A673 (cell line): ENCODE measurements at regions not wholly inside any gene's neighbourhood (a gene's known extent, or its start where the extent isn't known, plus 50 kb on each side); places are given as distances from the start of the nearest gene placed in this dataset.

Experiments
- CTCF ChIP-seq: fragments of 300-800, 200-600 bp; sonication (generic); conservative IDR thresholded peaks from 2 replicates; pipeline ENCODE4 v1.5.1; 2017; ENCODE audit warnings: low read depth, mild to moderate bottlenecking, antibody characterized with exemption, low read length, moderate library complexity, mixed read lengths
- EZH2 ChIP-seq: fragments of 200-600 bp; sonication (generic); IDR thresholded peaks from 2 replicates; pipeline ENCODE4 v1.6.1; 2017; ENCODE audit warnings: borderline replicate concordance, low read depth, mild to moderate bottlenecking, mixed read lengths, antibody characterized with exemption, low read length; ENCODE audit not compliant: poor library complexity, severe bottlenecking

- TF ChIP-seq CTCF (no peak), EZH2 (no peak)
Observed at GRCh38 chr4:138663883-138664282, 351.7 kb upstream of the NOCT start.
